ENCODE measurements at regions not wholly inside any gene's neighbourhood (a gene's known extent, or its start where the extent isn't known, plus 50 kb on each side); places are given as distances from the start of the nearest gene placed in this dataset.

- no peak for DNase-seq
Observed at GRCh38 chr5:155299386-155300005, 285.9 kb downstream of the KIF4B start.

GRCh38 chr5:155303120-155303519 is 289.6 kb downstream of the KIF4B start:
- no peak for DNase-seq

- DNase-seq: no peak
Observed at GRCh38 chr5:155307229-155307628, 293.7 kb downstream of the KIF4B start.

- no peak for DNase-seq
Observed at GRCh38 chr5:155308289-155308688, 294.7 kb downstream of the KIF4B start.

- no peak for DNase-seq
Observed at GRCh38 chr5:155309021-155309746, 295.6 kb downstream of the KIF4B start.

GRCh38 chr5:155311721-155312120 is 298.2 kb downstream of the KIF4B start:
- DNase-seq: no peak

GRCh38 chr5:155313518-155313917 is 300.0 kb downstream of the KIF4B start:
- no peak for DNase-seq

- no peak for DNase-seq
Observed at GRCh38 chr5:155316070-155316714, 302.6 kb downstream of the KIF4B start.

GRCh38 chr5:155332618-155333017 is 319.1 kb downstream of the KIF4B start:
- no peak for DNase-seq

- DNase-seq: no peak
Observed at GRCh38 chr5:155342956-155343355, 329.4 kb downstream of the KIF4B start.

GRCh38 chr5:155343468-155343867 is 329.9 kb downstream of the KIF4B start:
- DNase-seq: no peak

GRCh38 chr5:155353231-155353630 is 339.7 kb downstream of the KIF4B start:
- no peak for DNase-seq

- no peak for DNase-seq
Observed at GRCh38 chr5:155366096-155366495, 352.5 kb downstream of the KIF4B start.

GRCh38 chr5:155367841-155368240 is 354.3 kb downstream of the KIF4B start:
- no peak for DNase-seq

- DNase-seq: no peak
Observed at GRCh38 chr5:155368490-155368889, 354.9 kb downstream of the KIF4B start.

- no peak for DNase-seq
Observed at GRCh38 chr5:155380480-155380879, 366.9 kb downstream of the KIF4B start.

GRCh38 chr5:155381654-155382053 is 368.1 kb downstream of the KIF4B start:
- DNase-seq: no peak

GRCh38 chr5:155389498-155389897 is 375.9 kb downstream of the KIF4B start:
- no peak for DNase-seq

- DNase-seq: no peak
Observed at GRCh38 chr5:155394727-155395126, 381.2 kb downstream of the KIF4B start.

GRCh38 chr5:155402927-155403640 is 389.5 kb downstream of the KIF4B start:
- DNase-seq: no peak

GRCh38 chr5:155406815-155407214 is 393.3 kb downstream of the KIF4B start:
- DNase-seq: no peak

GRCh38 chr5:155408465-155408864 is 394.9 kb downstream of the KIF4B start:
- DNase-seq: no peak

- DNase-seq: no peak
Observed at GRCh38 chr5:155416765-155417164, 403.2 kb downstream of the KIF4B start.

Measured in NCI-H526 (cell line).